ENCODE measurements at regions not wholly inside any gene's neighbourhood (a gene's known extent, or its start where the extent isn't known, plus 50 kb on each side); places are given as distances from the start of the nearest gene placed in this dataset.

GRCh38 chr17:33642002-33642401 lies 348.9 kb upstream of the ASIC2 start:
- peak; percentile 42 for TF ChIP-seq CTCF (IDR thresholded peaks at IDR 0.05; ENCODE audit: low read depth, low read length, missing control alignments)
- H3K4me3 ChIP-seq (ENCODE audit: low read depth, low read length), result no peak overlapping the region
- DNase-seq (ENCODE audit: low read depth), result no peak

- H3K4me3 ChIP-seq (ENCODE audit: low read depth, low read length), result no peak overlapping the region
- TF ChIP-seq CTCF (IDR thresholded peaks at IDR 0.05; ENCODE audit: low read depth, low read length, missing control alignments), result peak; percentile 60
- no peak for DNase-seq (ENCODE audit: low read depth)
Measured at GRCh38 chr17:33647956-33648355, 354.9 kb upstream of the ASIC2 start.

GRCh38 chr17:33650304-33650703 lies 357.2 kb upstream of the ASIC2 start:
- TF ChIP-seq CTCF (IDR thresholded peaks at IDR 0.05; ENCODE audit: low read depth, low read length, missing control alignments), result no peak
- no peak for DNase-seq (ENCODE audit: low read depth)

GRCh38 chr17:33651686-33652085 lies 358.6 kb upstream of the ASIC2 start:
- DNase-seq (ENCODE audit: low read depth), result no peak

More at GRCh38 chr17:33650304-33650703, 357.2 kb upstream of the ASIC2 start:
- H3K4me3 ChIP-seq (ENCODE audit: low read depth, low read length), result no peak overlapping the region

GRCh38 chr17:33652731-33653398 lies 359.8 kb upstream of the ASIC2 start:
- no peak overlapping the region for H3K4me3 ChIP-seq (ENCODE audit: low read depth, low read length)
- DNase-seq (ENCODE audit: low read depth), result no peak
- TF ChIP-seq CTCF (IDR thresholded peaks at IDR 0.05; ENCODE audit: low read depth, low read length, missing control alignments), result no peak

More at GRCh38 chr17:33651686-33652085, 358.6 kb upstream of the ASIC2 start:
- no peak for TF ChIP-seq CTCF (IDR thresholded peaks at IDR 0.05; ENCODE audit: low read depth, low read length, missing control alignments)
- no peak overlapping the region for H3K4me3 ChIP-seq (ENCODE audit: low read depth, low read length)

- no peak for DNase-seq (ENCODE audit: low read depth)
- no peak overlapping the region for H3K4me3 ChIP-seq (ENCODE audit: low read depth, low read length)
- TF ChIP-seq CTCF (IDR thresholded peaks at IDR 0.05; ENCODE audit: low read depth, low read length, missing control alignments), result no peak
Measured at GRCh38 chr17:33653399-33653788, 360.3 kb upstream of the ASIC2 start.

GRCh38 chr17:33657181-33657580 lies 364.1 kb upstream of the ASIC2 start:
- no peak for DNase-seq (ENCODE audit: low read depth)
- no peak for TF ChIP-seq CTCF (IDR thresholded peaks at IDR 0.05; ENCODE audit: low read depth, low read length, missing control alignments)
- no peak overlapping the region for H3K4me3 ChIP-seq (ENCODE audit: low read depth, low read length)

All from GM12864 (cell line).